Gastrocnemius medialis (tissue), 4 donors: ENCODE measurements at regions not wholly inside any gene's neighbourhood (a gene's known extent, or its start where the extent isn't known, plus 50 kb on each side); places are given as distances from the start of the nearest gene placed in this dataset.

ENCODE experiments used
- ATAC-seq, 2 donors: fragments of 150-250 bp; one replicate each; pipeline ENCODE4 v1.9.1; 2016
- DNase-seq, 2 donors: peaks; one replicate each; pipeline ENCODE4 v3.0.0-alpha.2; 2019
- H3K27ac ChIP-seq, 4 donors: fragments of 200-600 bp; sonication (generic); 1 replicate in 1 of 4; 2 replicates in 3 of 4; pipeline ENCODE4 v1.5.1; 2016 to 2018; ENCODE audit warnings: mild to moderate bottlenecking in 2 of 4, moderate library complexity in 1 of 4
- H3K27me3 ChIP-seq, 3 donors: fragments of 200-600 bp; sonication (generic) in 2 of 3; 1 replicate in 1 of 3; 2 replicates in 2 of 3; pipeline versions ENCODE4 v1.5.1 to v1.6.0; 2016 to 2019; ENCODE audit warnings: mild to moderate bottlenecking in 1 of 3, moderate library complexity in 1 of 3
- H3K36me3 ChIP-seq, 2 donors: fragments of 200-600 bp; sonication (generic) in 1 of 2; one replicate each; pipeline ENCODE4 v1.5.1; 2017 to 2018
- H3K4me1 ChIP-seq, 2 donors: fragments of 200-600 bp; sonication (generic) in 1 of 2; one replicate each; pipeline ENCODE4 v1.5.1; 2016 to 2017; ENCODE audit warnings: mild to moderate bottlenecking in 2 of 2
- H3K4me3 ChIP-seq, 4 donors: fragments of 200-600 bp; sonication (generic) in 3 of 4; 1 replicate in 1 of 4; 2 replicates in 3 of 4; pipeline ENCODE4 v1.5.1; 2016 to 2019; ENCODE audit warnings: mild to moderate bottlenecking in 2 of 4
- H3K9me3 ChIP-seq, 3 donors: fragments of 200-600 bp; sonication (generic) in 2 of 3; 1 replicate in 1 of 3; 2 replicates in 2 of 3; pipeline ENCODE4 v1.5.1; 2016 to 2019
- CTCF ChIP-seq, 5 experiments: fragments of 450-650 bp in 3 of 5; fragments of 200-600 bp in 2 of 5; sonication (generic) in 2 of 5; IDR thresholded peaks in 4 of 5; conservative IDR thresholded peaks in 1 of 5; 1 replicate in 4 of 5; 2 replicates in 1 of 5; pipeline ENCODE4 v1.5.1; 2016 to 2019; ENCODE audit warnings: antibody characterized with exemption in 5 of 5, mild to moderate bottlenecking in 3 of 5, moderate library complexity in 3 of 5
- POLR2A ChIP-seq, 2 donors: fragments of 450-650 bp; IDR thresholded peaks; one replicate each; pipeline ENCODE4 v1.6.1; 2017; ENCODE audit warnings: antibody characterized with exemption in 2 of 2, mild to moderate bottlenecking in 2 of 2, moderate library complexity in 2 of 2
- in situ Hi-C, 4 donors: fragments of 200-750 bp; cut with MboI; loops; one replicate each; pipeline versions ENCODE4 v1.15.0 to v1.8.0; 2017; ENCODE audit warnings: low sequenced_read_pairs in 4 of 4
- intact Hi-C: fragments of 100-400 bp; cut with DNase I; formaldehyde crosslinking; loops from one replicate; pipeline ENCODE4 v1.15.1; 2023; ENCODE audit warnings: low total_unique reads

- no peaks in the 10 kb centered on the region for H3K9me3 ChIP-seq
- no peak for DNase-seq
- no peak for ATAC-seq
- no peaks in the 10 kb centered on the region for H3K36me3 ChIP-seq
- in situ Hi-C loops (no loop called here), intact Hi-C loops (no loop called here)
- no peaks in the 10 kb centered on the region for H3K4me1 ChIP-seq
- H3K4me3 ChIP-seq, result no peak overlapping the region
- no peaks in the 10 kb centered on the region for H3K27me3 ChIP-seq
- TF ChIP-seq POLR2A (IDR thresholded peaks at IDR 0.05) (no peak), CTCF (IDR thresholded peaks at IDR 0.05 in 4 of 5, conservative IDR thresholded peaks at IDR 0.05 in 1 of 5) (no peak)
- H3K27ac ChIP-seq, result no peak overlapping the region
These were observed 571.3 kb upstream of the MIR17HG start for GRCh38 chr13:90776051-90776748.

DNA sequence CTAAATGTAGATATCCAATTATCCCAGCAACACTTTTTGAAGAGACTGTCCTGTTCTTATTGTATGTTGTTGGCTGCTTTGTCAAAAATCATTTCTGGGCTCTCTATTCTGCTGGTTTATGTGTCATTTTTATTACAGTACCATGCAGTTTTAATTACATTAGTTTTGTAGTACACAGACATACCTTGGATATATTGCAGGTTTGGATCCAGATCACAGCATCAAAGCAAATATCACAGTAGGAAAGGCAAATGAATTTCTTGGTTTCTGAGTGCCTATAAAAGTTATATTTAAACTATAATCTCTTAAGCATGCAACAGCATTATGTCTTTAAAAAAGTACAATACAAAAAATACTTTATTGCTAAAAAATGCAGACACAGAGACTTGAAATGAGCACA lies 564.2 kb upstream of the MIR17HG start:
- Histone ChIP-seq H3K27me3 (no peaks in the 10 kb centered on the region), H3K4me1 (no peaks in the 10 kb centered on the region), H3K27ac (no peak overlapping the region), H3K36me3 (no peaks in the 10 kb centered on the region), H3K4me3 (no peak overlapping the region), H3K9me3 (no peaks in the 10 kb centered on the region)
- in situ Hi-C loops, result no loop called here
- TF ChIP-seq CTCF (IDR thresholded peaks at IDR 0.05 in 4 of 5, conservative IDR thresholded peaks at IDR 0.05 in 1 of 5), result no peak
- TF ChIP-seq POLR2A (IDR thresholded peaks at IDR 0.05), result no peak
- no peak for DNase-seq
- ATAC-seq, result no peak
- intact Hi-C loops, result no loop called here

GRCh38 chr13:90787007-90787406 lies 560.5 kb upstream of the MIR17HG start:
- H3K36me3 ChIP-seq, result no peaks in the 10 kb centered on the region
- in situ Hi-C loops (no loop called here), intact Hi-C loops (no loop called here)
- no peaks in the 10 kb centered on the region for H3K9me3 ChIP-seq
- no peak for TF ChIP-seq CTCF (IDR thresholded peaks at IDR 0.05 in 4 of 5, conservative IDR thresholded peaks at IDR 0.05 in 1 of 5)
- no peak for TF ChIP-seq POLR2A (IDR thresholded peaks at IDR 0.05)
- H3K27me3 ChIP-seq, result no peaks in the 10 kb centered on the region
- H3K4me3 ChIP-seq, result no peak overlapping the region
- no peak overlapping the region for H3K27ac ChIP-seq
- ATAC-seq, result no peak
- no peaks in the 10 kb centered on the region for H3K4me1 ChIP-seq
- no peak for DNase-seq

DNA sequence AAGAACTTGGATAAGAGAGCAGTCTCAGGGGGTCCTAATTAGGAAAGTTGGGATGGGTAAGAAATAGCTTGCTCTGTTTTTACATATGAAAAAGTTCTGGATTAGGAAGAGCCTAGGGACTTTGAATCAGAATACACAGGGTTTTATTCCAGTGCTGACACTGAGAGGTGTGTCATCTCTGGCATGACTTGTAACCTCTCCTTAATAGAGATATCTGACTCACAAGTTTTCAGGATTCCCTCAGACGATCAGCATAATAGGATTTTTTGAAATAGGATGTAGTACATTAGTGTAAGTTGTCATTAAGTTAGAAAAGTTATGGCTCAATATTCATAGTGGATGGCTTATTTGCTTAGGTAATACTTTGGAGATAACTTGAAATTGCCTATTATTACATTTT lies 555.2 kb upstream of the MIR17HG start:
- Histone ChIP-seq H3K9me3 (no peaks in the 10 kb centered on the region), H3K4me3 (no peak overlapping the region), H3K36me3 (no peaks in the 10 kb centered on the region), H3K4me1 (no peaks in the 10 kb centered on the region), H3K27ac (no peak overlapping the region), H3K27me3 (no peaks in the 10 kb centered on the region)
- DNase-seq, result no peak
- in situ Hi-C loops (no loop called here), intact Hi-C loops (no loop called here)
- ATAC-seq, result no peak
- TF ChIP-seq POLR2A (IDR thresholded peaks at IDR 0.05) (no peak), CTCF (IDR thresholded peaks at IDR 0.05 in 4 of 5, conservative IDR thresholded peaks at IDR 0.05 in 1 of 5) (no peak)
